ENCODE measurements at regions not wholly inside any gene's neighbourhood (a gene's known extent, or its start where the extent isn't known, plus 50 kb on each side); places are given as distances from the start of the nearest gene placed in this dataset.
"Not testable (repeated sequence)": the region's sequence is repeated elsewhere in the genome, so short reads cannot be mapped to it uniquely, and the experiment has no call there.

GRCh38 chr16:16494998-16495397 is 116.1 kb downstream of the NPIPA7 start:
- CTCF ChIA-PET; H3K4me1 ChIP-seq (ENCODE audit: control insufficient read depth, insufficient read depth, low read length); H3K27me3 ChIP-seq (ENCODE audit: control insufficient read depth, insufficient read depth, low read length); H3K18ac ChIP-seq (ENCODE audit: low read depth, low read length); H3K36me3 ChIP-seq (ENCODE audit: control insufficient read depth, insufficient read depth, low read length); H4K5ac ChIP-seq (ENCODE audit: low read depth, low read length); H2BK20ac ChIP-seq (ENCODE audit: low read depth, low read length); H3K27ac ChIP-seq (ENCODE audit: insufficient read depth, low read length); intact Hi-C loops (cut with micrococcal nuclease); H4K91ac ChIP-seq (ENCODE audit: insufficient read depth, low read depth, low read length); H3K56ac ChIP-seq (ENCODE audit: extremely low read depth, insufficient read depth, low read length); H3K4ac ChIP-seq (ENCODE audit: low read depth, low read length); H3K9ac ChIP-seq (ENCODE audit: low read depth, low read length); H3K14ac ChIP-seq (replicated peaks; ENCODE audit: low read depth, low read length); in situ Hi-C loops (cut with MboI; ENCODE audit: low sequenced_read_pairs); dilution Hi-C loops (cut with HindIII; ENCODE audit: low sequenced_read_pairs, unreplicated experiment); H2BK5ac ChIP-seq (ENCODE audit: low read depth, low read length, poor library complexity, severe bottlenecking); H3K79me1 ChIP-seq (ENCODE audit: low read depth in 1 of 2, low read length in 2 of 2); H2AFZ ChIP-seq (replicated peaks; ENCODE audit: low read length, poor library complexity); H3K4me3 ChIP-seq (ENCODE audit: insufficient read depth, low read depth, low read length); ATAC-seq (ENCODE audit: low read depth); H3K4me2 ChIP-seq (ENCODE audit: low read depth, low read length); DNase-seq; H3K9me1 ChIP-seq (ENCODE audit: insufficient read depth, low read length); H2BK120ac ChIP-seq (ENCODE audit: low read depth, low read length); H3K23ac ChIP-seq (ENCODE audit: low read depth, low read length); H3K9me3 ChIP-seq (ENCODE audit: control insufficient read depth, insufficient read depth, low read length); BruUV-seq (replicated peaks); H2AK5ac ChIP-seq (ENCODE audit: low read depth, low read length); H2BK15ac ChIP-seq (ENCODE audit: low read depth, low read length); H4K20me1 ChIP-seq (ENCODE audit: insufficient read depth, low read length); H2AK9ac ChIP-seq (replicated peaks; ENCODE audit: low read depth, low read length, poor library complexity); POLR2A ChIA-PET (ENCODE audit: unreplicated experiment); H4K8ac ChIP-seq (ENCODE audit: low read depth in 2 of 2, low read length in 2 of 2): not testable (repeated sequence)
- no CpG with 5 or more reads among the region's 11 CpGs for WGBS, 2 experiments (ENCODE audit: extremely low coverage in 2 of 2, insufficient read length in 1 of 2)

- H3K79me1 ChIP-seq (ENCODE audit: low read depth in 1 of 2, low read length in 2 of 2); H2BK15ac ChIP-seq (ENCODE audit: low read depth, low read length); H2AK9ac ChIP-seq (replicated peaks; ENCODE audit: low read depth, low read length, poor library complexity); DNase-seq; H2BK5ac ChIP-seq (ENCODE audit: low read depth, low read length, poor library complexity, severe bottlenecking); H2AFZ ChIP-seq (replicated peaks; ENCODE audit: low read length, poor library complexity); BruUV-seq (replicated peaks); ATAC-seq (ENCODE audit: low read depth); H3K23ac ChIP-seq (ENCODE audit: low read depth, low read length); in situ Hi-C loops (cut with MboI; ENCODE audit: low sequenced_read_pairs); H3K27me3 ChIP-seq (ENCODE audit: control insufficient read depth, insufficient read depth, low read length); H3K18ac ChIP-seq (ENCODE audit: low read depth, low read length); H3K9ac ChIP-seq (ENCODE audit: low read depth, low read length); H3K56ac ChIP-seq (ENCODE audit: extremely low read depth, insufficient read depth, low read length); H3K4ac ChIP-seq (ENCODE audit: low read depth, low read length); POLR2A ChIA-PET (ENCODE audit: unreplicated experiment); H3K27ac ChIP-seq (ENCODE audit: insufficient read depth, low read length); H4K5ac ChIP-seq (ENCODE audit: low read depth, low read length); H3K4me3 ChIP-seq (ENCODE audit: insufficient read depth, low read depth, low read length); H4K8ac ChIP-seq (ENCODE audit: low read depth in 2 of 2, low read length in 2 of 2); H2AK5ac ChIP-seq (ENCODE audit: low read depth, low read length); H3K9me3 ChIP-seq (ENCODE audit: control insufficient read depth, insufficient read depth, low read length); H2BK20ac ChIP-seq (ENCODE audit: low read depth, low read length); H3K4me2 ChIP-seq (ENCODE audit: low read depth, low read length); H3K4me1 ChIP-seq (ENCODE audit: control insufficient read depth, insufficient read depth, low read length); H3K36me3 ChIP-seq (ENCODE audit: control insufficient read depth, insufficient read depth, low read length); H4K91ac ChIP-seq (ENCODE audit: insufficient read depth, low read depth, low read length); CTCF ChIA-PET; intact Hi-C loops (cut with micrococcal nuclease); H4K20me1 ChIP-seq (ENCODE audit: insufficient read depth, low read length); H3K9me1 ChIP-seq (ENCODE audit: insufficient read depth, low read length); dilution Hi-C loops (cut with HindIII; ENCODE audit: low sequenced_read_pairs, unreplicated experiment); H2BK120ac ChIP-seq (ENCODE audit: low read depth, low read length); H3K14ac ChIP-seq (replicated peaks; ENCODE audit: low read depth, low read length): not testable (repeated sequence)
- no CpG with 5 or more reads among the region's 8 CpGs for WGBS, 2 experiments (ENCODE audit: extremely low coverage in 2 of 2, insufficient read length in 1 of 2)
Measured at GRCh38 chr16:16499875-16500274, 120.9 kb downstream of the NPIPA7 start.
